Naive B cell (primary cell): ENCODE measurements at regions not wholly inside any gene's neighbourhood (a gene's known extent, or its start where the extent isn't known, plus 50 kb on each side); places are given as distances from the start of the nearest gene placed in this dataset.
"Not testable (repeated sequence)": the region's sequence is repeated elsewhere in the genome, so short reads cannot be mapped to it uniquely, and the experiment has no call there.

Experiments used
- ATAC-seq, 2 donors: fragments of 150-1000 bp; cut with Tn5 transposase; 2 replicates each; pipeline ENCODE4 v1.10.0; 2021; ENCODE audit warnings: low read depth in 2 of 2, mild to moderate bottlenecking in 2 of 2, moderate library complexity in 2 of 2
- DNase-seq: peaks from one replicate; pipeline ENCODE4 v3.0.0; 2022
- H3K27ac Mint-ChIP-seq, 6 donors: one replicate each; pipeline ENCODE4 v1.8.0; 2020 to 2022; ENCODE audit warnings: mild to moderate bottlenecking in 6 of 6, mixed read lengths in 6 of 6, moderate library complexity in 5 of 6, inconsistent platforms in 2 of 6
- H3K27me3 Mint-ChIP-seq, 3 donors: one replicate each; pipeline ENCODE4 v1.8.0; 2021 to 2022; ENCODE audit warnings: mixed read lengths in 3 of 3, mild to moderate bottlenecking in 1 of 3
- H3K36me3 Mint-ChIP-seq, 2 donors: one replicate each; pipeline ENCODE4 v1.8.0; 2020 to 2022; ENCODE audit warnings: mixed read lengths in 2 of 2, inconsistent platforms in 1 of 2, mild to moderate bottlenecking in 1 of 2
- H3K4me1 Mint-ChIP-seq, 3 donors: one replicate each; pipeline ENCODE4 v1.8.0; 2020 to 2022; ENCODE audit warnings: mixed read lengths in 3 of 3, inconsistent platforms in 1 of 3, mild to moderate bottlenecking in 1 of 3, moderate library complexity in 1 of 3
- H3K4me3 Mint-ChIP-seq, 8 donors: one replicate each; pipeline ENCODE4 v1.8.0; 2020 to 2022; ENCODE audit warnings: mild to moderate bottlenecking in 8 of 8, mixed read lengths in 8 of 8, moderate library complexity in 8 of 8, inconsistent platforms in 2 of 8
- H3K9me3 Mint-ChIP-seq, 7 donors: one replicate each; pipeline ENCODE4 v1.8.0; 2020 to 2022; ENCODE audit warnings: mixed read lengths in 7 of 7, mild to moderate bottlenecking in 5 of 7, inconsistent platforms in 2 of 7, moderate library complexity in 1 of 7

- Mint-ChIP-seq H3K36me3 (no peaks in the 10 kb centered on the region), H3K4me1 (no peaks in the 10 kb centered on the region), H3K9me3 (peaks cover 0 to 9% (median 4%) of the 10 kb centered on the region in 7 donors), H3K27me3 (no peaks in the 10 kb centered on the region), H3K4me3 (no peak overlapping the region), H3K27ac (no peak overlapping the region)
- DNase-seq (no peak), ATAC-seq (no peak)
Measured at GRCh38 chr16:7278636-7279035, 54.0 kb upstream of the RBFOX1 start.

DNA sequence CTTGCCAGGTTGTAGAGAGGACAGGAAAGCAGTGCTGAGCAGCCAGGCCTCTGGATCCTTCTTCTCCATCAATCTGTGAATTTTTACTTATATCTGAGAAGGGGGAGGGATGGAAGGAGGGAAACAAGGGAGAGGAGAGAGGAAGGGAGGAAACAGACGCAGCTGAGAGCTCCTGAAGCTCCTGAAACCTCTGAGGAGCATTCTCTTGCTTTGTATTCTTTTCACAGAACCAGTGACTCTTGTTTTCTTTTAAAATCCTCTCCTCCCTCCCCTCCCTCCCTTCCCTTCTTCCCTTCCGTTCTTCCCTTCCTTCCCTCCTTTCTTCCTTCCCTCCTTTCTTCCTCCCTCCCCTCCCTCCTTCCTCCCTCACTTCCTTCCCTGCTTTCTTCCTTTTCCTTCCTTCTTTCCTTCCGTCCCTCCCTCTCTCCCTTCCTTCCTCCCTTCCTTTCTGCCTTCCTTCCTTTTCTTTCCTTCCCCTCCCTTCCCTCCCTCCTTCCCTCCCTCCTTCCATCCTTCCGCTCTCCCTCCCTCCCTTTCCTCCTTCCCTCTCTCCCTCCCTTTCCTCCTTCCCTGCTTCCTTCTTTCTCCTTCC, 60.0 kb upstream of the RBFOX1 start:
- Mint-ChIP-seq H3K27me3 (no peaks in the 10 kb centered on the region), H3K9me3 (peaks cover 0 to 7% (median 1%) of the 10 kb centered on the region in 7 donors), H3K4me3 (no peak overlapping the region), H3K36me3 (no peaks in the 10 kb centered on the region), H3K4me1 (no peaks in the 10 kb centered on the region), H3K27ac (no peak overlapping the region)
- no peak for DNase-seq
- no peak for ATAC-seq

GRCh38 chr16:7271486-7271885, 61.2 kb upstream of the RBFOX1 start:
- Mint-ChIP-seq H3K4me1 (no peaks in the 10 kb centered on the region), H3K36me3 (no peaks in the 10 kb centered on the region), H3K4me3 (no peak overlapping the region), H3K27ac (no peak overlapping the region), H3K9me3 (peaks cover 0 to 9% (median 2%) of the 10 kb centered on the region in 7 donors), H3K27me3 (no peaks in the 10 kb centered on the region)
- DNase-seq, result no peak
- ATAC-seq, result no peak

DNA sequence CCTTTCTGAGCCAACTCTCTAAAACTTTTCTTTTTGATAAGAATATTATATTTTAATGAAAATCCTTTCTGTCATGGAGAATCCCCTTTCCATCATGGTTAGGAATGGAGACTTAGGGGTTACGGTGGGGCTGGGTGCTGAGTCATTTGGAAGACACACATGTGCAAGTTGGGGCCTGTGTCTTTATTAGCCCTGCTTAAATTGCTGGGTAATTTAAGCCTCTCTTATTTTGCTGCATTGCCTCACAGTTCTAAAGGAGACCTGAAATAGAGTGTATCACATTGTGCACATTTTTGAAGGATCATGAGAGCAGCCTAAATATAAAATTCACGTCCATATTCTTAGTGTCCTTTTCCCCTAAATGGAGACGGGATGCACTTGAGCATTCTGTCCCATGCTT, 61.8 kb upstream of the RBFOX1 start:
- H3K36me3 Mint-ChIP-seq, result no peaks in the 10 kb centered on the region
- H3K4me3 Mint-ChIP-seq, result no peak overlapping the region
- H3K9me3 Mint-ChIP-seq, result peaks cover 0 to 13% (median 5%) of the 10 kb centered on the region in 7 donors
- no peak overlapping the region for H3K27ac Mint-ChIP-seq
- ATAC-seq, result no peak
- DNase-seq, result no peak
- no peaks in the 10 kb centered on the region for H3K27me3 Mint-ChIP-seq
- no peaks in the 10 kb centered on the region for H3K4me1 Mint-ChIP-seq

DNA sequence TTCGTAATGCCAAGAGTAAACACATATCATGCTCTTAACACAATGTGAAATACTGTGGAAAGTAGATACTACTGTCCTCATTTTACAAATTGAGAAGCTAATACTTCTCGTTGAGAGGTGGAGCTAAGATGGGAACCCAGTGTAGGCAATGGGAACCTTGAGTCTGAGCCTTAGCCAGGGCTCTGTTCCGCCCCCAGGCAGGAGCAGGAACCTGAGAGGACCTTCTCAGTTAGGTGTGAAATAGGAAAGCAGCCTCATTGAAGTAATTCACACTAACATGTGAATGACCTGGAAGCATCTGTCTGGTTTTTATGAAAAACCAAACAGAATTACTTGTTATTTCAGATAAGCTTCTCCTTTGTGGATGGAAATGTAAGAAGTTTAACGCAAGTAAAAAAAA, 62.6 kb upstream of the RBFOX1 start:
- Mint-ChIP-seq H3K9me3 (peaks cover 0 to 13% (median 9%) of the 10 kb centered on the region in 7 donors), H3K4me3 (no peak overlapping the region), H3K4me1 (no peaks in the 10 kb centered on the region), H3K27me3 (no peaks in the 10 kb centered on the region), H3K36me3 (no peaks in the 10 kb centered on the region), H3K27ac (no peak overlapping the region)
- ATAC-seq (no peak), DNase-seq (no peak)

- H3K4me1 Mint-ChIP-seq, result no peaks in the 10 kb centered on the region
- peaks cover 0 to under 1% (median 0%) of the 10 kb centered on the region in 3 donors for H3K27me3 Mint-ChIP-seq
- H3K9me3 Mint-ChIP-seq, result peaks cover 0 to 18% (median 10%) of the 10 kb centered on the region in 7 donors
- DNase-seq (no peak), ATAC-seq (no peak)
- H3K27ac Mint-ChIP-seq, result no peak overlapping the region
- H3K36me3 Mint-ChIP-seq, result no peaks in the 10 kb centered on the region
- H3K4me3 Mint-ChIP-seq, result no peak overlapping the region
Measured at GRCh38 chr16:7268182-7268581, 64.5 kb upstream of the RBFOX1 start.

GRCh38 chr16:7257016-7257415, 75.6 kb upstream of the RBFOX1 start:
- H3K4me1 Mint-ChIP-seq, result no peaks in the 10 kb centered on the region
- no peak for DNase-seq
- H3K27ac Mint-ChIP-seq, result peak overlapping the region in 1 of 6 donors; percentile 36
- H3K36me3 Mint-ChIP-seq, result no peaks in the 10 kb centered on the region
- H3K4me3 Mint-ChIP-seq, result no peak overlapping the region
- ATAC-seq, result no peak
- H3K27me3 Mint-ChIP-seq, result no peaks in the 10 kb centered on the region
- H3K9me3 Mint-ChIP-seq, result peaks cover 0 to 18% (median 0%) of the 10 kb centered on the region in 7 donors

DNA sequence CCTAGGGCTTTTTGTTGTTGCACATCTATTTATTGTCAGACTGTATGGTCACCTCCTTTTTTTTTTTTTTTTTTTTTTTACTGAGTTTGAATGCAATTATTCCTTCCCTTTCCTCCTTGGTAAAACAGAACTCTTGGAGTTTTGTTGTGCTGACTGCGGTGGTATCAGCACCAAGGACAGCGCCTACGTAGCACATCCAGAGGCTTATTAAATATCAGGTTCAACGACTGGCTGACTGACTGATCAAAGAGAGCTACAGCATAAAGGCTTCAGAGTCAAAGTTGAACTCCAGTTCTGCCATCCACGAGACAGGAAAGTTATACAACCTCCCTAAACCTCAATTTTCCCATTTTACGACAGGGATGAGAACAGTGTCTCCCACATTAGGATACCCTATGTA, 86.1 kb upstream of the RBFOX1 start:
- no peaks in the 10 kb centered on the region for H3K4me1 Mint-ChIP-seq
- no peak overlapping the region for H3K27ac Mint-ChIP-seq
- ATAC-seq, result no peak
- no peaks in the 10 kb centered on the region for H3K36me3 Mint-ChIP-seq
- H3K27me3 Mint-ChIP-seq, result no peaks in the 10 kb centered on the region
- H3K9me3 Mint-ChIP-seq, result peaks cover 0 to 11% (median 3%) of the 10 kb centered on the region in 7 donors
- H3K4me3 Mint-ChIP-seq, result no peak overlapping the region
- no peak for DNase-seq

DNA sequence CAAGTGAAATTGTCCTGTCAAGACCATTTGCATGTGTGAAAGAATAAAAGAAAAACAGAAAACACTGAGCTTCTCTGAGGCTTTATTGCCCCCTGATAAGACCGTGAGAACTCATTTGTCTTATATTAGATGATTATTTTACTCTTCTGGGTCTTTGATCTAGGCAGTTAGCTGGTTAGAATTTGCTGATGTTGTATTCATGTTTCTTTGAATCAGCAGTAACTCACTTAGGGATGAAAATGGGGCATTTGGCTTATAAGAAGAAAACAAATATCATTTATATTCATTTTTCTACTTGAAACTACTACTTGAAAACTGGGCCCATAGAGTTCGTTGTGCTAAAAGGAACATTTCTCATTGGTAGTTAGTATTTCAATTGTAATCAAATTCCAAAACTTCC, 93.1 kb upstream of the RBFOX1 start:
- H3K4me1 Mint-ChIP-seq, result no peaks in the 10 kb centered on the region

GRCh38 chr16:7236824-7237410, 95.7 kb upstream of the RBFOX1 start:
- DNase-seq (no peak), ATAC-seq (no peak)
- no peak overlapping the region for H3K27ac Mint-ChIP-seq
- H3K4me1 Mint-ChIP-seq, result no peaks in the 10 kb centered on the region
- no peak overlapping the region for H3K4me3 Mint-ChIP-seq
- no peaks in the 10 kb centered on the region for H3K27me3 Mint-ChIP-seq
- no peaks in the 10 kb centered on the region for H3K36me3 Mint-ChIP-seq
- peaks cover 0 to 11% (median 6%) of the 10 kb centered on the region in 7 donors for H3K9me3 Mint-ChIP-seq

More for the DNA sequence above, 93.1 kb upstream of the RBFOX1 start:
- no peak for DNase-seq
- Mint-ChIP-seq H3K27me3 (no peaks in the 10 kb centered on the region), H3K27ac (no peak overlapping the region), H3K4me3 (no peak overlapping the region), H3K36me3 (no peaks in the 10 kb centered on the region), H3K9me3 (peaks cover 0 to 19% (median 2%) of the 10 kb centered on the region in 7 donors)
- no peak for ATAC-seq

- Mint-ChIP-seq H3K36me3 (peaks cover 0 to 7% of the 10 kb centered on the region in 2 donors), H3K4me3 (no peak overlapping the region), H3K9me3 (peaks cover 0 to 12% (median 5%) of the 10 kb centered on the region in 7 donors), H3K27me3 (peaks cover 0 to under 1% (median 0%) of the 10 kb centered on the region in 3 donors), H3K4me1 (no peaks in the 10 kb centered on the region), H3K27ac (no peak overlapping the region)
- DNase-seq (no peak), ATAC-seq (no peak)
Measured at GRCh38 chr16:7233975-7234374, 98.7 kb upstream of the RBFOX1 start.

- H3K4me1 Mint-ChIP-seq, result no peaks in the 10 kb centered on the region
- DNase-seq (no peak), ATAC-seq (no peak)
- H3K36me3 Mint-ChIP-seq, result peaks cover 0 to 8% of the 10 kb centered on the region in 2 donors
- peak overlapping the region in 1 of 8 donors; percentile 22 for H3K4me3 Mint-ChIP-seq
- H3K27me3 Mint-ChIP-seq, result peaks cover 0 to 4% (median 4%) of the 10 kb centered on the region in 3 donors
- peaks cover 2 to 17% (median 5%) of the 10 kb centered on the region in 7 donors for H3K9me3 Mint-ChIP-seq
- H3K27ac Mint-ChIP-seq, result no peak overlapping the region
Measured at GRCh38 chr16:7231762-7232161, 100.9 kb upstream of the RBFOX1 start.

DNA sequence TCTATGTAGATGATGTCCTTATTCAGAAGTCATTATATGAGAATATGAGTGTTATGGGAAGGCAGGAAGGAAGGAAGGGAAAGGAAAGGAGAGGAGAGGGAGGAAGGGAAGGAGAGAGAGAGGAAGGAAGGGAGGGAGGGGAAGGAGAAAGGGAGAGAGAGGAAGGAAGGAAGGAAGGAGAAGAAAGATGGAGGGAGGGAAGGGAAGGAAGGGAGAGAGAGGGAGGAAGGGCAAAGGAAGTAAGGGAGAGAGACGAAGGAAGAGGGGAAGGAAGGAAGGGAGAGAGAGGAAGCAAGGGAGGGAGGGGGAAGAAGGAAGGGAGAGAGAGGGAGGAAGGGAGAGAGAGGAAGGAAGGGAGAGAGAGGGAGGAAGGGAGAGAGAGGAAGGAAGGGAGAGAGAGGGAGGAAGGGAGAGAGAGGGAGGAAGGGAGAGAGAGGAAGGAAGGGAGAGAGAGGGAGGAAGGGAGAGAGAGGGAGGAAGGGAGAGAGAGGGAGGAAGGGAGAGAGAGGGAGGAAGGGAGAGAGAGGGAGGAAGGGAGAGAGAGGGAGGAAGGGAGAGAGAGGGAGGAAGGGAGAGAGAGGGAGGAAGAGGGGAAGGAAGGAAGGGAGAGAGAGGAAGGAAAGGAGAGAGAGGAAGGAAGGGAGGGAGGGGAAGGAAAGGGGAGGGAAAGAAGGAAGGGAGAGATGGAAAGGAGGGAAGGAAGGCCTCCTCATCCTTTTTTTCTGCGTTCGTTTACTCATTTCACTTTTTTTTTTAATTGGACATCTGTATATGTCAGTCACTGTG, 103.0 kb upstream of the RBFOX1 start:
- not testable (repeated sequence) for H3K27ac Mint-ChIP-seq, DNase-seq, H3K27me3 Mint-ChIP-seq, H3K36me3 Mint-ChIP-seq, ATAC-seq, H3K4me1 Mint-ChIP-seq, H3K4me3 Mint-ChIP-seq
- H3K9me3 Mint-ChIP-seq, result peaks cover 2 to 17% (median 5%) of the 10 kb centered on the region in 7 donors

GRCh38 chr16:7227229-7227721, 105.4 kb upstream of the RBFOX1 start:
- DNase-seq (no peak), ATAC-seq (no peak)
- H3K27ac Mint-ChIP-seq, result no peak overlapping the region
- peaks cover 0 to 9% (median 4%) of the 10 kb centered on the region in 3 donors for H3K27me3 Mint-ChIP-seq
- peaks cover 0 to 8% of the 10 kb centered on the region in 2 donors for H3K36me3 Mint-ChIP-seq
- no peak overlapping the region for H3K4me3 Mint-ChIP-seq
- peaks cover 0 to 17% (median 4%) of the 10 kb centered on the region in 7 donors for H3K9me3 Mint-ChIP-seq
- no peaks in the 10 kb centered on the region for H3K4me1 Mint-ChIP-seq
